ENCODE measurements at regions not wholly inside any gene's neighbourhood (a gene's known extent, or its start where the extent isn't known, plus 50 kb on each side); places are given as distances from the start of the nearest gene placed in this dataset.

DNA sequence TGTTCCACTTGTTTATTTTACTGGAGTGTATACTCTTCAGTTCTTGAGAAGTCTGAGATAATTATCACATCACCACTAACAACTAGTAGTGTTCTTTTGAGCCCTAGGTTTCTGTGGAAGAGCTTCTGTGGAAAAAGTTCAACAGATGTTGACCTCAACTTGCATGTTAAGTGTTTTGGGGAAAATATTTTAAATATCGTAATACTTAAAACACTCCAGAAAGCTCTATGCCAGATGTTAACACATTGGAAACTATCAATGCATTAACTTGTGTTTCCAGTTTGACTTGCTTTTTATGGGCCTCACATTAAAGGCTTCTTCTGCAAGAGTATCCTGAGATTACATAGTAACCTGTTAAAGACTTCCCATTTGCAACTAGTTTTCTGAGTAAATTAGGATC lies 173.1 kb downstream of the DUSP6 start:
- DNase-seq (ENCODE audit: insufficient read length, low spot score) (no peak), FAIRE-seq (no peak)
- no peak for TF ChIP-seq POLR2A (IDR thresholded peaks at IDR 0.05; ENCODE audit: low read depth, low read length)

DNA sequence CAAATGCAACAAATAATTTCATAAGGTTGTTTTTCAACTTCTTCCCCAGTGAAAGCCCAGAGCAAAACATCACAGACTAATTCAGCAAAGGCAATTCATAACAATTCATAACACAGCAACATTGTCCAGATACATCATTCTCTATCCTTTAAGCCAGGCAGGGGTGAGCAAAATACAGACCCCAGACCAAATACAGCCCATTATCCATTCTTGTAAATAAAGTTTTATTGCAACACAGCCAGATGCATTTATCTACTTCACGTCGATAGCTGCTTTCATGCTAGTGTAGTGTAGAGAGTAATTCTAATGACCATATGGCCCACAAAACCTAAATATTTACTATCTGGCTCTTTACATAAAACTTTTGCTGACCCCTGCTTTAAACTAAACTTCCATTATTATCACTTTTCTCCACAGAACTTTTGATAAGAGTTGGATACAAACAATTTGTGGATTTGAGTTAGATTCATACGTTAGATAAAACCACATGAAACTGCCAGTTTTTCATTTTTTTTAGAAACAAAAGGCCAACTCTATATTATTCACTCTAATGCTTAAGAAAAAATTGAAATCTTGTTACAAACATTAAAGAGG lies 174.4 kb downstream of the DUSP6 start:
- DNase-seq (ENCODE audit: insufficient read length, low spot score) (no peak), FAIRE-seq (no peak)
- no peak for TF ChIP-seq POLR2A (IDR thresholded peaks at IDR 0.05; ENCODE audit: low read depth, low read length)

- no peak for DNase-seq (ENCODE audit: insufficient read length, low spot score)
- peak; percentile 36 for FAIRE-seq
- TF ChIP-seq POLR2A (IDR thresholded peaks at IDR 0.05; ENCODE audit: low read depth, low read length) = no peak
These were observed 175.6 kb downstream of the DUSP6 start for GRCh38 chr12:89176676-89177075.

DNA sequence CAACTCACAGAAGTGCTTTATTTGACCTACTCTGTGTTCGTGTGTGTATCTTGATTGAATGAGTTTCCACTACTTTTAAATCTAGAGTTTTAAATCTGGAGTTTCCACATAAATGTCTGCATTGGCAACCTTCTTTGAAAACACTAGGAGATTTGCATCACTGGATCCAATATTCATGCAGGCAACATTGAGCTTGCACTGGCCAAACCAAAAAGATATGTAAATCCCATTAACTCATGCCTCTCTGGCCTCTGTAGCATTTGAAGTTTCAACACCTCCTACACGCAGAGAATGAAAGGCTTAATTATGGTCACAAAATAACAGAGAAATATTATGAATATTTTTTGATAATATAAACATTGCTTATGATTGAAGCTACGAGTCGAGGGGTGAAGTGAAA lies 178.6 kb downstream of the DUSP6 start:
- no peak for TF ChIP-seq POLR2A (IDR thresholded peaks at IDR 0.05; ENCODE audit: low read depth, low read length)
- no peak for FAIRE-seq
- no peak for DNase-seq (ENCODE audit: insufficient read length, low spot score)

DNA sequence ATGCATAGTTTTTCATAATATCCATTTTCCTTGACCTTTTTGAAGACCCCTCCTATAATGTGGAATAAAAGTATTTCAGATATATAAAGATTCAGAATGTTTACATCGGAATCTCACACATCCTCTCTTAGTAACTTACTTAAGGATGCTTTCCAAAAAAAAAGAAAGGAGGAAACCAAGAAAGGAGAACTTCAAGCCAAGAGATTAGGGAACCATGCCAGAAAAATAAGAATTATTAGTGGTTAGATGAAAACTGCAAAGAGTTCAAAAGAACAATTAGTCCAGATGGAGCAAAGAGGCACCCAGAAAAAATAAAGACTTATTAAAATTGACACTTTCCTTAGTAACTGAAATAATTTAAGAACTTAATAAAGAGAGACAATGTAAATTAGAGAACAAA lies 179.2 kb downstream of the DUSP6 start:
- DNase-seq (ENCODE audit: insufficient read length, low spot score) (no peak), FAIRE-seq (no peak)
- TF ChIP-seq POLR2A (IDR thresholded peaks at IDR 0.05; ENCODE audit: low read depth, low read length) = no peak

- no peak for FAIRE-seq
- TF ChIP-seq POLR2A (IDR thresholded peaks at IDR 0.05; ENCODE audit: low read depth, low read length) = no peak
- DNase-seq (ENCODE audit: insufficient read length, low spot score) = no peak
These were observed 180.1 kb downstream of the DUSP6 start for GRCh38 chr12:89172224-89172623.

DNA sequence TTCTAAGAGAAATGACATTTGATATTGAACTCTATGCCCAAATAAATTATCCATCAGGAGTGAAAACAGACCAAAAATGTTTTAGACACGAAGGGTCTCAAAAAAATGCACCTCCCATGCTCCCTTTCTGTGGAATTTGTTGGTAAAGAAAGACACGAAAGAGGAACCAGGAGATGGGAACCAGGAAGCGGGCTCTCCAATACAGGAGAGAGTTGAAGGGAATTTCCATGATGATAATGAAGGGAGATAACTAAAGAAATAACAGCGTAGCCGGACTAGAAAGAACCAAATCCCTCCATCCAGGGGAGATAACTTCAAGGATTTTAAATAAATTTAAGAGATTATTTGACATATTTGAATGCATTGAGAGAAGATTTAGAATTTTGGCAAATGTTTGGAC lies 183.0 kb downstream of the DUSP6 start:
- no peak for DNase-seq (ENCODE audit: insufficient read length, low spot score)
- no peak for FAIRE-seq
- no peak for TF ChIP-seq POLR2A (IDR thresholded peaks at IDR 0.05; ENCODE audit: low read depth, low read length)

DNA sequence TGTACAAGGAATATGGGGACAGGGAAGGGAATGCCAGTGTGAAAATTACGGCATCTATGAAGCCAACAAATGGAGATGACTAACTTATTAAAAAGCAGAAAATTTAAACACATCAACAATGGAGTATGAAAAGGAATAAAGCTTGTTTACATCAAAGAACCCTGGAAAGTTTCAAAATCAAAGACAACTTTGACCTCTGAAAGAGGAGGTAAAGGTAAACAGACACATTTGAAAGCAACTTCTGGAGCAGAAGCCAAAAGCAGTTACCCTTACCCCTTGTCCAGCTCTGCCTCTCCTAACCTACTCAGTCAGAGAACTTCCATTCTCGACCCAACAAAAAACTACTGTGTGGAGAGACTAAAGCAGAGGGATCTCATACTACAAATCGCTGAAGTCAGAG lies 184.3 kb downstream of the DUSP6 start:
- DNase-seq (ENCODE audit: insufficient read length, low spot score) = no peak
- no peak for FAIRE-seq
- TF ChIP-seq POLR2A (IDR thresholded peaks at IDR 0.05; ENCODE audit: low read depth, low read length) = no peak

DNA sequence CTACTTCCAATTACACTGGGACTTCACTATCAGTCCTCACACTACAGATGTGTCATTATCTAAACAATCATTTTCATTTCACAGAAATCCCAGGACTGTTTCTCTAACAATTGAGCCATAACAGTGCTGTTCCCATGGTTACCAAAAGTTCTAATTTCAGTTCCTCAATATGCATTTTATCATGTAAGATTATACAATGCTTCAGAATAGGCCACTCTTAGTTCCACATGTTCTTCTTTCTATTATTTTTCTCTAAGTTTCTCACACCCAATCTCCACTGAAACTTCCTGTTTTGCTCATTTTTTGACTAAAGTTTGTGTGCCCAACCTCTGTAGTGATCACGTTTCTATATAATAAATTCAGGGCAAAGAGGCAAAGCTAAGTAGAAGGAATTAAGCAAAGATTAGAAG lies 185.8 kb downstream of the DUSP6 start:
- no peak for DNase-seq (ENCODE audit: insufficient read length, low spot score)
- no peak for FAIRE-seq
- TF ChIP-seq POLR2A (IDR thresholded peaks at IDR 0.05; ENCODE audit: low read depth, low read length) = no peak

- FAIRE-seq = no peak
- TF ChIP-seq POLR2A (IDR thresholded peaks at IDR 0.05; ENCODE audit: low read depth, low read length) = no peak
- DNase-seq (ENCODE audit: insufficient read length, low spot score) = no peak
These were observed 186.2 kb downstream of the DUSP6 start for GRCh38 chr12:89166121-89166520.

- TF ChIP-seq POLR2A (IDR thresholded peaks at IDR 0.05; ENCODE audit: low read depth, low read length) = no peak
- FAIRE-seq (no peak), DNase-seq (ENCODE audit: insufficient read length, low spot score) (no peak)
These were observed 186.6 kb downstream of the DUSP6 start for GRCh38 chr12:89165703-89166102.

DNA sequence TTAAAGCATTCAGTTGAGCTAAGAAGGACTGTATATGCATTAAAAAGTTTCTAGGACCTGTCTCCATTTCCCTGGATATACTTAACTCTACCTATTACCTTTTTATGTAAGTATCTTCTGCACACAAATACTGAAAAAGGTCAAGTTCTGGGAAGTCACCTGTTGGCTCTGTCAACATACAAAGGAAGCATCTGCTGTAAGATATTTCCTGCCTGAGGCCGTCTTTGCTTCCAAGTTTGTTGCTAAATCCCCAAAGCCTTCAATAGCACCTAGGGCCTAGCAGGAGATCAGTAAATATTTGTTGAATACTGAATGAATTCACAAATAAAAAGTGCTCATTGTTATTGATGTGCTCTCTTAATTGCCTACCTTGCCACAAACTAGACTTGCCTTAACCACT lies 188.4 kb downstream of the DUSP6 start:
- DNase-seq (ENCODE audit: insufficient read length, low spot score) (no peak), FAIRE-seq (no peak)
- TF ChIP-seq POLR2A (IDR thresholded peaks at IDR 0.05; ENCODE audit: low read depth, low read length) = no peak

DNA sequence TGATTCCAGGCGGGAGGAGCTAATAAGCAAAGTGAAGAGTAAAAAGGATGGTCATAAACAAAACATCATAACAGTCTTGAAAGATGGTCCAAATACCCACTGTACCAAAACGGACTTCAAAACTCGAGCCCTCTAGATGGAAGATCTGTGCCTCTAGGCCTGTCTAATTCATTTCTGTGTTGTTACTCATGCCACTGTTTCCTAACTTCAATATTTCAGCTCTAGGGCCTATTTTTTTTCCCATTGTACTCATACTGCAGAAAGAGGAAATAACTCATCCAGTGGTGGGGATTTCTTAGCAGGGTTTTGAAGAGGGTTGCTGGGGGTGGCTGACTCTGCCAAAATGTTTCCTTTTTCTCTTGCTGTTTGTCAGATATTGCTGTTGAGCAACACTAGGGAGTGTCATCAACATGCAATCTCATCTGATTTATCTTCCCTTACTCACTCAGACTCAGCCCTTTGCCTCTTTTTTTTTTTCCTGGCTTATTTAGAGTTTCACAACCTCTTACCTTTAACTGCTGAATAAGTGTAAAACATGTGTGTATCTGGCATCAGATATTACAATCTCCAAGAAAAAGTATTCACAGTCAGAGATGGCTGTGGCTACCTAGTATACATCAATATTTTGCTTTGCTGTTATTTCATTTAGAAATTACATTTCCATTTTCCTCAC lies 189.6 kb downstream of the DUSP6 start:
- TF ChIP-seq POLR2A (IDR thresholded peaks at IDR 0.05; ENCODE audit: low read depth, low read length) = no peak
- FAIRE-seq = peak; percentile 97
- peak; percentile 29 for DNase-seq (ENCODE audit: insufficient read length, low spot score)

GRCh38 chr12:89161557-89161956 lies 190.7 kb downstream of the DUSP6 start:
- FAIRE-seq = no peak

GRCh38 chr12:89160716-89161123 lies 191.6 kb downstream of the DUSP6 start:
- FAIRE-seq = peak; percentile 83
- DNase-seq (ENCODE audit: insufficient read length, low spot score) = no peak
- TF ChIP-seq POLR2A (IDR thresholded peaks at IDR 0.05; ENCODE audit: low read depth, low read length) = no peak

More at GRCh38 chr12:89161557-89161956, 190.7 kb downstream of the DUSP6 start:
- no peak for DNase-seq (ENCODE audit: insufficient read length, low spot score)
- no peak for TF ChIP-seq POLR2A (IDR thresholded peaks at IDR 0.05; ENCODE audit: low read depth, low read length)
